ENCODE measurements at regions not wholly inside any gene's neighbourhood (a gene's known extent, or its start where the extent isn't known, plus 50 kb on each side); places are given as distances from the start of the nearest gene placed in this dataset.

GRCh38 chr5:58357799-58358500 is 101.9 kb downstream of the PLK2 start:
- no peak overlapping the region for H3K4me3 ChIP-seq (ENCODE audit: low read depth in 1 of 3, low read length in 3 of 3)
- H3K27ac ChIP-seq (ENCODE audit: low read depth in 1 of 2, low read length in 2 of 2) = no peak overlapping the region
- no peak for TF ChIP-seq ATF3 (IDR thresholded peaks at IDR 0.05)
- no peak for TF ChIP-seq NR2F2 (IDR thresholded peaks at IDR 0.05)
- TF ChIP-seq FOXA1 (IDR thresholded peaks at IDR 0.05) = no peak
- no peaks in the 10 kb centered on the region for H3K4me1 ChIP-seq (ENCODE audit: control insufficient read depth in 4 of 4, insufficient read depth in 4 of 4, low read length in 3 of 4)
- no peaks in the 10 kb centered on the region for H3K27me3 ChIP-seq (ENCODE audit: control insufficient read depth in 4 of 4, insufficient read depth in 4 of 4, low read length in 3 of 4)
- no peak for DNase-seq (ENCODE audit: low spot score)
- no peak overlapping the region for H3K9ac ChIP-seq (ENCODE audit: low read depth in 1 of 2, low read length in 2 of 2)
- no peaks in the 10 kb centered on the region for H3K36me3 ChIP-seq (ENCODE audit: control insufficient read depth in 4 of 4, insufficient read depth in 3 of 4, low read depth in 1 of 4, low read length in 3 of 4)
- WGBS = 90% methylated on average over 4 of the region's 4 CpGs
- H3K9me3 ChIP-seq (ENCODE audit: control insufficient read depth in 4 of 4, low read length in 3 of 4) = no peaks in the 10 kb centered on the region

- H3K9ac ChIP-seq (ENCODE audit: low read depth in 1 of 2, low read length in 2 of 2) = no peak overlapping the region
- H3K27ac ChIP-seq (ENCODE audit: low read depth in 1 of 2, low read length in 2 of 2) = no peak overlapping the region
- no peaks in the 10 kb centered on the region for H3K36me3 ChIP-seq (ENCODE audit: control insufficient read depth in 4 of 4, insufficient read depth in 3 of 4, low read depth in 1 of 4, low read length in 3 of 4)
- no peaks in the 10 kb centered on the region for H3K4me1 ChIP-seq (ENCODE audit: control insufficient read depth in 4 of 4, insufficient read depth in 4 of 4, low read length in 3 of 4)
- no peaks in the 10 kb centered on the region for H3K9me3 ChIP-seq (ENCODE audit: control insufficient read depth in 4 of 4, low read length in 3 of 4)
- DNase-seq (ENCODE audit: low spot score) = no peak
- no peaks in the 10 kb centered on the region for H3K27me3 ChIP-seq (ENCODE audit: control insufficient read depth in 4 of 4, insufficient read depth in 4 of 4, low read length in 3 of 4)
- 83% methylated on average over 2 of the region's 2 CpGs for WGBS
- TF ChIP-seq EGR1 (IDR thresholded peaks at IDR 0.05; ENCODE audit: low read depth in 2 of 2) (no peak), ZBTB33 (IDR thresholded peaks at IDR 0.05) (no peak), TAF1 (conservative IDR thresholded peaks at IDR 0.05) (no peak), CTCF (IDR thresholded peaks at IDR 0.05; ENCODE audit: low read depth, low read length, missing input control) (no peak), GABPA (IDR thresholded peaks at IDR 0.05 in 1 of 2, conservative IDR thresholded peaks at IDR 0.05 in 1 of 2) (no peak), NR2F2 (IDR thresholded peaks at IDR 0.05) (no peak), MAX (IDR thresholded peaks at IDR 0.05) (no peak), HNF4A (conservative IDR thresholded peaks at IDR 0.05) (no peak), ATF3 (IDR thresholded peaks at IDR 0.05) (no peak), REST (IDR thresholded peaks at IDR 0.05) (no peak), RAD21 (IDR thresholded peaks at IDR 0.05) (no peak), FOXA2 (IDR thresholded peaks at IDR 0.05) (no peak), HNF4G (IDR thresholded peaks at IDR 0.05) (no peak)
- no peak overlapping the region for H3K4me3 ChIP-seq (ENCODE audit: low read depth in 1 of 3, low read length in 3 of 3)
Measured at GRCh38 chr5:58357121-58357520, 102.8 kb downstream of the PLK2 start.

Measured in liver (tissue), 8 donors.